Coronary artery (tissue), 2 donors: ENCODE measurements at regions not wholly inside any gene's neighbourhood (a gene's known extent, or its start where the extent isn't known, plus 50 kb on each side); places are given as distances from the start of the nearest gene placed in this dataset.
"Not testable (repeated sequence)": the region's sequence is repeated elsewhere in the genome, so short reads cannot be mapped to it uniquely, and the experiment has no call there.

Experiments used
- DNase-seq: peaks from one replicate; pipeline ENCODE4 v3.0.0-alpha.2; 2017; ENCODE audit warnings: low spot score
- H3K27ac ChIP-seq, 2 donors: fragments of 200-600 bp; sonication (generic); one replicate each; pipeline ENCODE4 v1.5.1; 2016 to 2019
- H3K4me3 ChIP-seq: fragments of 200-600 bp; sonication (generic); 2 replicates; pipeline ENCODE4 v1.5.1; 2016; ENCODE audit warnings: mild to moderate bottlenecking, moderate library complexity
- TF ChIP-seq, protein P1 (sequence below): fragments of 200-600 bp; sonication (generic); IDR thresholded peaks from one replicate; pipeline ENCODE4 v1.5.1; 2019; ENCODE audit warnings: antibody characterized with exemption

DNA sequence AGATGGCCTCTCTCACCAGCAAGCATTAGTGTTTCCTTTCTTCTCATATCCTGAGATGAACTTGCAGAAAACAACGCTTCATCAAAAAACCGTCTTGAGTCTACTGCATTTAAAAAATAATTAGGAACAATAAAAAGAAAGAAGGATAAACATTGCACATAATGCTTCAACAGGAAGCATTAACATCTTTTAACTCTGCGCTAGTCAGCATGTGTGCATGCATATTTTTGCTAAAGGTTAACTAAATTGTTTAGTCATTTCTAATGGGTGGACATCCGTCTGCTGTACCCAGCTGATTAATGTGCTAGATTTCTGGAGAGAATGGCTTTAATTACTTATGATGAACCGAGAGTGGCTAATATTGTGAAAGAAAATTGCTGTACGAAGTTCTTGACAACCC lies 349.3 kb downstream of the SOX4 start:
- H3K4me3 ChIP-seq = no peak overlapping the region
- TF ChIP-seq, protein P1, sequence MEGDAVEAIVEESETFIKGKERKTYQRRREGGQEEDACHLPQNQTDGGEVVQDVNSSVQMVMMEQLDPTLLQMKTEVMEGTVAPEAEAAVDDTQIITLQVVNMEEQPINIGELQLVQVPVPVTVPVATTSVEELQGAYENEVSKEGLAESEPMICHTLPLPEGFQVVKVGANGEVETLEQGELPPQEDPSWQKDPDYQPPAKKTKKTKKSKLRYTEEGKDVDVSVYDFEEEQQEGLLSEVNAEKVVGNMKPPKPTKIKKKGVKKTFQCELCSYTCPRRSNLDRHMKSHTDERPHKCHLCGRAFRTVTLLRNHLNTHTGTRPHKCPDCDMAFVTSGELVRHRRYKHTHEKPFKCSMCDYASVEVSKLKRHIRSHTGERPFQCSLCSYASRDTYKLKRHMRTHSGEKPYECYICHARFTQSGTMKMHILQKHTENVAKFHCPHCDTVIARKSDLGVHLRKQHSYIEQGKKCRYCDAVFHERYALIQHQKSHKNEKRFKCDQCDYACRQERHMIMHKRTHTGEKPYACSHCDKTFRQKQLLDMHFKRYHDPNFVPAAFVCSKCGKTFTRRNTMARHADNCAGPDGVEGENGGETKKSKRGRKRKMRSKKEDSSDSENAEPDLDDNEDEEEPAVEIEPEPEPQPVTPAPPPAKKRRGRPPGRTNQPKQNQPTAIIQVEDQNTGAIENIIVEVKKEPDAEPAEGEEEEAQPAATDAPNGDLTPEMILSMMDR = no peak
- no peak for DNase-seq
- no peak overlapping the region for H3K27ac ChIP-seq

DNA sequence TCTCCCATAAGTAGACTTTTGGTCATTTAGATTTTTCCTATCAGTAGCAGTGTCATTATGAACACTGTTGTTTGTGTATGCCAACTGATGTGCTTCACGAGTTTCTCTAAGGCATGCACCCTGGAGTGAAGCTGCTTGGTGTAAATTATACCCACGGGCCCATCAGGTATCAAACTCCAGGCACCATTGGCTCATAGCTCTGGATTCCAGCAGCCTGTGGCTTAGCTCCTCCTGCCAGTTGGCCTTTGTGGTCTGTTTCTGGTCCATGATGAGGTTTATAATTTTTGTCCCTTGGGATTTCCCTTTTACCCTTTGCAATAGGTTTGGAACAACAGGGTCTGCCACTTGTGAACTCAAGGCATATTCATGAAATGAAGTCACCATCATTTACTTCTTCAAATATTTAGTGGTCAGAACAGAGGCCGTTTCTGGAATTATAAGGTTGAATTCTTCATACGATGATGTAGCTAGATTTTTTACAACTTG lies 350.5 kb downstream of the PRL start:
- Histone ChIP-seq H3K27ac (peak overlapping the region in 1 of 2 donors; percentile 14), H3K4me3 (no peak overlapping the region)
- TF ChIP-seq, protein P1 = no peak
- DNase-seq = no peak

DNA sequence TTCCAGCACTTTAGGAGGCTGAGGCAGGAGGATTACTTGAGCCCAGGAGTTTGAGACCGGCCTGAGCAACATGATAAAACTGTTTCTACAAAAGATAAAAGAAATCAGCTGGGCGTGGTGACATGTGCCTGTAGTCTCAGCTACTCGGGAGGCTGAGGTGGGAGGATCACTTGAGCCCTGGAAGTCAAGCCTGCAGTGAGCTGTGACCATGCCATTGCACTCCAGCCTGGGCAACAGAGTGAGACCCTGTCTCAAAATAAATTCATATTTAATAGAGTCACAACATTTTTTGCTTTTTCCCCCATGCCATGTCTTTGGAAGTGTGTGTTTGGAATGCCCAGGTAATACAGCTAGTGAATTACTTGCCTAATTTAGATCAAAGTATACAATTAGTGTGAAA lies 349.6 kb downstream of the PRL start:
- not testable (repeated sequence) for DNase-seq, H3K27ac ChIP-seq, H3K4me3 ChIP-seq

DNA sequence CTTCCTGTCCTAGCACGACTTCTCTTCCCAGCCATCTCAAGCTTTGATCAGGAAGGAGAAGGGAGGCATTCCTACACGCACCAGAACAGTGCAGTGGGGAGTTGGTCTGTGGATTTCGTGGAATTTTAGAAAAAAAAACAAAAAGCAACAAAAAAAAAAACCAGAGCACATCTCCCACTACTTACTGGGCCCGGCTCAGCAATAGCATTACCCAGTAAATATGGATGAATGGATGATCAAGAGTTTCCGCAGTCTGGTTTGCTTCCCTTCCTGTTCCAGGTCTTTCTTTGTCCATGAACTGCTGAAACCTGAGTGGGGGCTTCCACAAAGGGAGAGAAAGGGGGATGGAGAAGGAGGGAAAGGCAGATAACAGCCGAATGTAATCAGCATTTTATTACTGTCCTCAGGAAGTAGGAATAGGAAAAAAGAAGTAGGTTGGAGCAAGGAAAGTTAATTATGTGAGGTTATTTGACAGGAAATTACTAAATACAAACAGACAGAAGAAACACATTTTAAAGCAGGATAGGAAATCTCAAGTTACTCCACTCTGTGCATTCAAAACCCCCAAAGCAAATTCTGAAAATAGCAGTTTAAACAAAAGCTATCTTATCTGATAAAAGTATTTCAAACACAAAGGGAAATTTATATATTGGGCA lies 349.0 kb downstream of the PRL start:
- TF ChIP-seq, protein P1 = no peak
- no peak for DNase-seq
- Histone ChIP-seq H3K27ac (no peak overlapping the region), H3K4me3 (no peak overlapping the region)

DNA sequence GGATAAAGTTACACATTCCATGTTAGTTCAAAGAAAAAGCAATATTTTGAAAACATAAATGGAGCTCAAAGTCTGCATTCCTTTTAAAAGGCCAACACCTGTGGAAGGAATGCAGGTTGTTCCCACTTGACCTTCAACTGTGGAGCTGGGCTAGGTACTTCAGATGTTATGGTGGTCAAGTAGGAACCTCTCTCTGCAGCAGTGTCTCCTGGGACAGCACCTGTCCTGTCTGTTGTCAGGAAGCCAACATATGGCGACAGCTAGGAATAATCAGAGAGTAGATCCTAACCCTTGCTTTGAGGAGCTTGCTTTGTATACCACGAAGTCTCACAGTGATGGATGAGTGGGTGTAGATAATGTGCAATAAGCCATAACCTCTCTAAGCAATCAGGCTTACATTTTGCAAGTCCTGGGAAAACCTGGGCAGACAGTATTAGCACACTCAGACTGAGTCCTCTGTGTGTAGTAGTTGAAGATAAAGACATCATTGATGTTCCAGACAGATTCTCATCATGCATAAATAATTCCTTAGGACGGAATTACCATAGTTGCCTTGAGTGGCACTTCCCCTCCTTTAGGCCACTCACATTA lies 347.5 kb downstream of the PRL start:
- Histone ChIP-seq H3K4me3 (no peak overlapping the region), H3K27ac (no peak overlapping the region)
- TF ChIP-seq, protein P1 = no peak
- no peak for DNase-seq

DNA sequence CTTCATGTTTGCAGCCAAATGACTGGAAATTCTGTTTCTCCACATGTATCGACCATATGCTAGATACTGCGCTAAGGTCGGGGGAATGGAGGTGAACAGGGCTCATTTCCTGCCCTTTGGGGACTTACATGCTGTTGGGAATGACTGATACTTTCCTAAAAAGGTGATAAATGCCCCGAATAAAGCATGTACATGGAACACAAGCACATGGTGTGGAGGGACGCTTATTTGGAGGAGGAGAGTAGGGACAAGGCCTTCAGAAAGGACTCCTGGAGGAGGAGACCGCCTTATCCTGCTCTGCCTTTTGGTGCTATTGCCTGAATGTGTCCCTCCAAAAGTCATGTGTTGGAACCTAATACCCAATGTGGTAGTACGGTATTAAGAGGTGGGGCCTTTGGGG lies 344.5 kb downstream of the PRL start:
- H3K4me3 ChIP-seq = no peak overlapping the region
- no peak for DNase-seq
- H3K27ac ChIP-seq = no peak overlapping the region
- TF ChIP-seq, protein P1 = no peak

DNA sequence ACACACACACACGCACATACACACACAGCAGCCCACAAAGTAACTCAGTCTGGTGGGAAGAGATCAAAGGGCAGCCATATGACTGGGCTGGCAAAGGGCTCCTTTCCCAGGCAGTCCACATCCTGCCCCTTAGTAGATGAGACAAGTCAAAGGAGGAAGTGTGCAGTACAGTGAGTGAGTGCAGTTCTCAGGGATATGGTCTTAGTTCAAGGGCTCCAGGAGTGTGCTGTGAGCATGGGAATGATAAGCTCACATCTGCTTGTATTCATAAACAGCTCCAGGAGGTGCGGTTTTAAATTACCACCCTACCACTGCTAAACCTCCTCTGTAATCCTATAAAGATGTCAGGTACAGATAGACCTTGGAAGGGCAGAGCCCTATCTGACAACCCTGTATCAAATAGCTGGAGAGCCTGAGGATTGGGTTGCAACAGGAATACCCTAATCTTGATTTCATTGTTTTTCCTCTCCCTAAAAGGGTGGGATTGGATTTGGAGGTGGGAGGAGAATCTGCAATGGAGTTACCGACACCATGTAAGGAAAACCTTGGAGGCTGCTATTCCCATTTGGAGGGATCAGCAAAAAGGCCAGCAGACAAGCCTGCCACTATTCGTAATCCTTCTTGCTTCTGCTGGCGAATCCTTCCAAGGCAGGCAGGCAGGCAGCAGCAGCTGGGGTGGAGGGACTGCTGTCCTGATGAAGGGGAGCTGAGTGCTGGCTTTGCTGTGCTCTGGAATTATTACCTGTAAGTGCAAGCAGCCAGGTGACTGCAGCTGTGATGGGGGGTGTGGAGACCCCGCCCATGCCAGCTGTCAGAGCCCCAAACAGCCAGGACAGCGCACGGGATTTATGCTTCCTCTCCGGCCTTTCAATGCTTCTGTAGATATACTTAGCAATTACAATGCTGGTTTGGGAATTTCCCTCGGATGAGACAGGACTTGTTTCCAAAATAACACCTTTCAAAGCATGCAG lies 342.7 kb downstream of the PRL start:
- DNase-seq = no peak
- Histone ChIP-seq H3K27ac (peak overlapping the region; percentile 2 to 72), H3K4me3 (peak overlapping the region; percentile 49)
- TF ChIP-seq, protein P1 = no peak
